ENCODE measurements at regions not wholly inside any gene's neighbourhood (a gene's known extent, or its start where the extent isn't known, plus 50 kb on each side); places are given as distances from the start of the nearest gene placed in this dataset.

DNA sequence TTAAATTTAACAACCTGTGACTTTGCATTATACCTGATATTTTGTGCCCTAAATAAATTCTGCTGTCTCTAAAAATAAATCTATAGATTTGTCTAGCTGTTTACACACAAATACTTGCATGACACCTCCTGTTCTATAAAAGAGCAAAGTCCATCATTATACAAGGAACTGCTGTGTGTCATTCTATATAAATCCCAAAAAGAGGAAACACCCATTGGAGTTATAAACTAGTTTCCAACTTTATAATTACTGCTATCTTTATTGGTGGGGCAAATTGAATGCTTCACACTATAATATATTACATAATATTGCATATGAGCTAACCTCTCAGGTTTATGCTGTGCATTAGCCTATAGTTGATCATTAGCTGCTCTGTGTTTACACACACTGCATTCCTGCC is 504.4 kb downstream of the SATB2 start:
- TF ChIP-seq EGR1 (IDR thresholded peaks at IDR 0.05) (no peak), EP300 (IDR thresholded peaks at IDR 0.05; ENCODE audit: borderline replicate concordance) (no peak), CEBPB (IDR thresholded peaks at IDR 0.05) (no peak), FOXM1 (IDR thresholded peaks at IDR 0.05; ENCODE audit: borderline replicate concordance, low read depth) (no peak), TEAD4 (IDR thresholded peaks at IDR 0.05) (no peak), ZBTB7A (IDR thresholded peaks at IDR 0.05; ENCODE audit: low read depth) (no peak), NFIC (IDR thresholded peaks at IDR 0.05) (no peak), TCF12 (IDR thresholded peaks at IDR 0.05; ENCODE audit: low read depth) (no peak), YY1 (IDR thresholded peaks at IDR 0.05; ENCODE audit: low read depth) (no peak), RAD21 (IDR thresholded peaks at IDR 0.05; ENCODE audit: low read depth) (no peak), MAX (IDR thresholded peaks at IDR 0.05) (no peak), USF1 (IDR thresholded peaks at IDR 0.05) (no peak), CREB1 (IDR thresholded peaks at IDR 0.05; ENCODE audit: low read depth) (no peak)
- TF ChIP-seq, protein P1, sequence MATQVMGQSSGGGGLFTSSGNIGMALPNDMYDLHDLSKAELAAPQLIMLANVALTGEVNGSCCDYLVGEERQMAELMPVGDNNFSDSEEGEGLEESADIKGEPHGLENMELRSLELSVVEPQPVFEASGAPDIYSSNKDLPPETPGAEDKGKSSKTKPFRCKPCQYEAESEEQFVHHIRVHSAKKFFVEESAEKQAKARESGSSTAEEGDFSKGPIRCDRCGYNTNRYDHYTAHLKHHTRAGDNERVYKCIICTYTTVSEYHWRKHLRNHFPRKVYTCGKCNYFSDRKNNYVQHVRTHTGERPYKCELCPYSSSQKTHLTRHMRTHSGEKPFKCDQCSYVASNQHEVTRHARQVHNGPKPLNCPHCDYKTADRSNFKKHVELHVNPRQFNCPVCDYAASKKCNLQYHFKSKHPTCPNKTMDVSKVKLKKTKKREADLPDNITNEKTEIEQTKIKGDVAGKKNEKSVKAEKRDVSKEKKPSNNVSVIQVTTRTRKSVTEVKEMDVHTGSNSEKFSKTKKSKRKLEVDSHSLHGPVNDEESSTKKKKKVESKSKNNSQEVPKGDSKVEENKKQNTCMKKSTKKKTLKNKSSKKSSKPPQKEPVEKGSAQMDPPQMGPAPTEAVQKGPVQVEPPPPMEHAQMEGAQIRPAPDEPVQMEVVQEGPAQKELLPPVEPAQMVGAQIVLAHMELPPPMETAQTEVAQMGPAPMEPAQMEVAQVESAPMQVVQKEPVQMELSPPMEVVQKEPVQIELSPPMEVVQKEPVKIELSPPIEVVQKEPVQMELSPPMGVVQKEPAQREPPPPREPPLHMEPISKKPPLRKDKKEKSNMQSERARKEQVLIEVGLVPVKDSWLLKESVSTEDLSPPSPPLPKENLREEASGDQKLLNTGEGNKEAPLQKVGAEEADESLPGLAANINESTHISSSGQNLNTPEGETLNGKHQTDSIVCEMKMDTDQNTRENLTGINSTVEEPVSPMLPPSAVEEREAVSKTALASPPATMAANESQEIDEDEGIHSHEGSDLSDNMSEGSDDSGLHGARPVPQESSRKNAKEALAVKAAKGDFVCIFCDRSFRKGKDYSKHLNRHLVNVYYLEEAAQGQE (IDR thresholded peaks at IDR 0.05; ENCODE audit: low read depth), result no peak

GRCh38 chr2:198950803-198951202 is 506.9 kb downstream of the SATB2 start:
- TF ChIP-seq, protein P1 (IDR thresholded peaks at IDR 0.05; ENCODE audit: low read depth), result no peak
- no peak for TF ChIP-seq CEBPB (IDR thresholded peaks at IDR 0.05)
- TF ChIP-seq TCF12 (IDR thresholded peaks at IDR 0.05; ENCODE audit: low read depth), result no peak
- TF ChIP-seq NFIC (IDR thresholded peaks at IDR 0.05), result no peak
- TF ChIP-seq EGR1 (IDR thresholded peaks at IDR 0.05), result no peak
- no peak for TF ChIP-seq TEAD4 (IDR thresholded peaks at IDR 0.05)
- no peak for TF ChIP-seq TAF1 (IDR thresholded peaks at IDR 0.05; ENCODE audit: low read depth)
- no peak for TF ChIP-seq FOXM1 (IDR thresholded peaks at IDR 0.05; ENCODE audit: borderline replicate concordance, low read depth)
- TF ChIP-seq ZBTB7A (IDR thresholded peaks at IDR 0.05; ENCODE audit: low read depth), result no peak
- TF ChIP-seq MAX (IDR thresholded peaks at IDR 0.05), result no peak
- no peak for TF ChIP-seq RAD21 (IDR thresholded peaks at IDR 0.05; ENCODE audit: low read depth)

DNA sequence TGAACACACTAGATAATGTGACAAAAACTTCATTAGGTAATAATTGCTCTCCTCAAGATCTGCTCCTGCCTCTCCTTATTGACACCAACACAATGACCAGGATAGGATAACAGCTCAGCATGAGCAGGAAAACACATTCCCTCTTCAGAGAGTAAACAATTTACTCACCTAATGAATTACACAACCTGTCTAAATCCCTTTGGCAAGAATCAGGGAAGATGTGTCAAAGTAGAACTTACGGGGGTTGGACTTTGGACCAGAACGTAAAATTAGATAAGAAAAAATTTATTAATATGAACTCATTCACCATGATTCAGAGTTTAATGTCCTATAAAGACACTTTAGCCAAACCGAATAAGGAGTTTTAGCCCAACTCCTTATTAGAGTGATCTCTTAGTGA is 512.2 kb downstream of the SATB2 start:
- TF ChIP-seq TAF1 (IDR thresholded peaks at IDR 0.05; ENCODE audit: low read depth) (no peak), EP300 (IDR thresholded peaks at IDR 0.05; ENCODE audit: borderline replicate concordance) (no peak), EGR1 (IDR thresholded peaks at IDR 0.05) (no peak), ZBTB7A (IDR thresholded peaks at IDR 0.05; ENCODE audit: low read depth) (no peak), CEBPB (IDR thresholded peaks at IDR 0.05) (no peak), NFIC (IDR thresholded peaks at IDR 0.05) (no peak), USF1 (IDR thresholded peaks at IDR 0.05) (no peak), TCF12 (IDR thresholded peaks at IDR 0.05; ENCODE audit: low read depth) (no peak), FOXM1 (IDR thresholded peaks at IDR 0.05; ENCODE audit: borderline replicate concordance, low read depth) (no peak), CREB1 (IDR thresholded peaks at IDR 0.05; ENCODE audit: low read depth) (no peak), RAD21 (IDR thresholded peaks at IDR 0.05; ENCODE audit: low read depth) (no peak), YY1 (IDR thresholded peaks at IDR 0.05; ENCODE audit: low read depth) (no peak), TEAD4 (IDR thresholded peaks at IDR 0.05) (no peak), MAX (IDR thresholded peaks at IDR 0.05) (no peak)
- TF ChIP-seq, protein P1 (IDR thresholded peaks at IDR 0.05; ENCODE audit: low read depth), result no peak

- TF ChIP-seq FOXM1 (IDR thresholded peaks at IDR 0.05; ENCODE audit: borderline replicate concordance, low read depth) (no peak), RAD21 (IDR thresholded peaks at IDR 0.05; ENCODE audit: low read depth) (no peak), MAX (IDR thresholded peaks at IDR 0.05) (no peak), TEAD4 (IDR thresholded peaks at IDR 0.05) (no peak)
Observed at GRCh38 chr2:198930170-198930569, 527.6 kb downstream of the SATB2 start.

Measured in Ishikawa (cell line).